ENCODE measurements at regions not wholly inside any gene's neighbourhood (a gene's known extent, or its start where the extent isn't known, plus 50 kb on each side); places are given as distances from the start of the nearest gene placed in this dataset.

- no peak for TF ChIP-seq CTCF (conservative IDR thresholded peaks at IDR 0.05; ENCODE audit: low read length)
- TF ChIP-seq EZH2phosphoT487 (IDR thresholded peaks at IDR 0.05; ENCODE audit: borderline replicate concordance, low read depth, low read length) = no peak
- Histone ChIP-seq H3K4me1 (ENCODE audit: insufficient read depth, low read length, poor library complexity, severe bottlenecking) (no peaks in the 10 kb centered on the region), H3K4me3 (ENCODE audit: low read depth, low read length, poor library complexity, severe bottlenecking) (no peak overlapping the region), H2AFZ (ENCODE audit: low read length) (no peak overlapping the region), H3K9me3 (ENCODE audit: low read length) (no peaks in the 10 kb centered on the region), H3K9me2 (ENCODE audit: insufficient read depth, low read length) (no peaks in the 10 kb centered on the region), H3K79me2 (ENCODE audit: insufficient read depth, low read depth, low read length) (no peaks in the 10 kb centered on the region), H3K4me2 (ENCODE audit: low read length) (no peak overlapping the region), H3K27ac (ENCODE audit: low read depth, low read length, poor library complexity, severe bottlenecking) (no peak overlapping the region), H4K20me1 (ENCODE audit: insufficient read depth, low read length) (no peaks in the 10 kb centered on the region), H3K36me3 (ENCODE audit: insufficient read depth, low read length) (no peaks in the 10 kb centered on the region)
- BruUV-seq (replicated peaks) = no TSS peak
- ChIA-PET POLR2A (interaction anchor here (0.9 kb wide), 1 partner anchor 183 kb away, joined by 3 read pairs; no protein-coding TSS in a partner anchor), CTCF (ENCODE audit: unreplicated experiment) (no interaction called here)
- intact Hi-C loops (cut with micrococcal nuclease; ENCODE audit: unreplicated experiment) = no loop called here
- DNase-seq (ENCODE audit: low spot score) = no peak
Measured at GRCh38 chr14:71301611-71302010, 394.4 kb downstream of the PCNX1 start.

- H3K9me2 ChIP-seq (ENCODE audit: insufficient read depth, low read length) = no peaks in the 10 kb centered on the region
- H3K4me2 ChIP-seq (ENCODE audit: low read length) = no peak overlapping the region
- CTCF ChIA-PET (ENCODE audit: unreplicated experiment) = no interaction called here
- H2AFZ ChIP-seq (ENCODE audit: low read length) = no peak overlapping the region
- no peak overlapping the region for H3K4me3 ChIP-seq (ENCODE audit: low read depth, low read length, poor library complexity, severe bottlenecking)
- no peaks in the 10 kb centered on the region for H3K4me1 ChIP-seq (ENCODE audit: insufficient read depth, low read length, poor library complexity, severe bottlenecking)
- no peaks in the 10 kb centered on the region for H4K20me1 ChIP-seq (ENCODE audit: insufficient read depth, low read length)
- TF ChIP-seq CTCF (conservative IDR thresholded peaks at IDR 0.05; ENCODE audit: low read length) (no peak), EZH2phosphoT487 (IDR thresholded peaks at IDR 0.05; ENCODE audit: borderline replicate concordance, low read depth, low read length) (no peak)
- no peaks in the 10 kb centered on the region for H3K36me3 ChIP-seq (ENCODE audit: insufficient read depth, low read length)
- no peak overlapping the region for H3K27ac ChIP-seq (ENCODE audit: low read depth, low read length, poor library complexity, severe bottlenecking)
- BruUV-seq (replicated peaks) = no TSS peak
- POLR2A ChIA-PET = interaction anchor here (0.6 kb wide), 1 partner anchor 9 kb away, joined by 3 read pairs; no protein-coding TSS in a partner anchor
- no peaks in the 10 kb centered on the region for H3K9me3 ChIP-seq (ENCODE audit: low read length)
- intact Hi-C loops (cut with micrococcal nuclease; ENCODE audit: unreplicated experiment) = no loop called here
- H3K79me2 ChIP-seq (ENCODE audit: insufficient read depth, low read depth, low read length) = no peaks in the 10 kb centered on the region
- no peak for DNase-seq (ENCODE audit: low spot score)
Measured at GRCh38 chr14:71304690-71305089, 397.4 kb downstream of the PCNX1 start.

- DNase-seq (ENCODE audit: low spot score) = no peak
- no peak overlapping the region for H3K4me3 ChIP-seq (ENCODE audit: low read depth, low read length, poor library complexity, severe bottlenecking)
- no peak overlapping the region for H3K27ac ChIP-seq (ENCODE audit: low read depth, low read length, poor library complexity, severe bottlenecking)
- no TSS peak for BruUV-seq (replicated peaks)
- ChIA-PET CTCF (ENCODE audit: unreplicated experiment) (no interaction called here), POLR2A (interaction anchor here (0.5 kb wide), 1 partner anchor 562 kb away, joined by 3 read pairs; no protein-coding TSS in a partner anchor)
- no peaks in the 10 kb centered on the region for H3K4me1 ChIP-seq (ENCODE audit: insufficient read depth, low read length, poor library complexity, severe bottlenecking)
- intact Hi-C loops (cut with micrococcal nuclease; ENCODE audit: unreplicated experiment) = no loop called here
- H3K4me2 ChIP-seq (ENCODE audit: low read length) = no peak overlapping the region
- TF ChIP-seq EZH2phosphoT487 (IDR thresholded peaks at IDR 0.05; ENCODE audit: borderline replicate concordance, low read depth, low read length) = no peak
- TF ChIP-seq CTCF (conservative IDR thresholded peaks at IDR 0.05; ENCODE audit: low read length) = no peak
- no peaks in the 10 kb centered on the region for H3K36me3 ChIP-seq (ENCODE audit: insufficient read depth, low read length)
- H2AFZ ChIP-seq (ENCODE audit: low read length) = no peak overlapping the region
- no peaks in the 10 kb centered on the region for H3K9me2 ChIP-seq (ENCODE audit: insufficient read depth, low read length)
- no peaks in the 10 kb centered on the region for H4K20me1 ChIP-seq (ENCODE audit: insufficient read depth, low read length)
- H3K79me2 ChIP-seq (ENCODE audit: insufficient read depth, low read depth, low read length) = no peaks in the 10 kb centered on the region
- no peaks in the 10 kb centered on the region for H3K9me3 ChIP-seq (ENCODE audit: low read length)
Measured at GRCh38 chr14:71308671-71309070, 401.4 kb downstream of the PCNX1 start.
